Renal cortical epithelial cell (primary cell): ENCODE measurements at regions not wholly inside any gene's neighbourhood (a gene's known extent, or its start where the extent isn't known, plus 50 kb on each side); places are given as distances from the start of the nearest gene placed in this dataset.
A peak's percentile ranks its signal among the peaks of the same experiment; 100 is the strongest.

ENCODE experiments used
- DNase-seq: peaks from one replicate; pipeline ENCODE4 v3.0.0-alpha.2; 2011; ENCODE audit warnings: low read depth

DNA sequence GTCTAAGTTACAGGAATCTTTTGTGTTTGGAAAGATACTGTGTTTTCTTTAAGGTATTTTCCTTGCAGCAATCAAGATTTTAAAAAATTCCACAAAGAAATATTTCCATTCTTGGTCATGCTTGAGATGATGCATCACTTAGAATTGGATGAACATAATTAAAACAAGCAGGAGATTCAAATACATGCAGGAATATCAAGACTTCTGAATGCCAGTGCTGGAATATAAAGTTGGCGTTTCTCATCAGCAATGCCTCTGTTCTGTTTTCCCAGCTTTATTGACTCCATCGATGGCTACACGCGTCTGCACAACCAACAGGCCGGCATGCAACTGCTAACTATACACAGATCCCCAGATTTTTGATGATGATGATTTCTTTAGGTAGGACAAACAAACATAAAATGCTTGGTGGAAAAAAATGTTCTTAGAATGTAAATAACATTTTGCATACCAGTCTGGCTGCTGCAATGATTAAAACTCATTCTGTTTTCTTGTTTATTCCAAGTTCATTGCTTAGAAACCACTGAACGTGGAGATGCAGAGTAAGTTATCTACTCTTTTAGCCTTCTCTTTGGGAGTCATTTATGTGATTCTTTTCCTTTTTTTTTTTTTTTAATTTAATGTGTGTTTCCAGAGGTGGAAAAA is 91.3 kb upstream of the FAM171A1 start:
- no peak for DNase-seq

DNA sequence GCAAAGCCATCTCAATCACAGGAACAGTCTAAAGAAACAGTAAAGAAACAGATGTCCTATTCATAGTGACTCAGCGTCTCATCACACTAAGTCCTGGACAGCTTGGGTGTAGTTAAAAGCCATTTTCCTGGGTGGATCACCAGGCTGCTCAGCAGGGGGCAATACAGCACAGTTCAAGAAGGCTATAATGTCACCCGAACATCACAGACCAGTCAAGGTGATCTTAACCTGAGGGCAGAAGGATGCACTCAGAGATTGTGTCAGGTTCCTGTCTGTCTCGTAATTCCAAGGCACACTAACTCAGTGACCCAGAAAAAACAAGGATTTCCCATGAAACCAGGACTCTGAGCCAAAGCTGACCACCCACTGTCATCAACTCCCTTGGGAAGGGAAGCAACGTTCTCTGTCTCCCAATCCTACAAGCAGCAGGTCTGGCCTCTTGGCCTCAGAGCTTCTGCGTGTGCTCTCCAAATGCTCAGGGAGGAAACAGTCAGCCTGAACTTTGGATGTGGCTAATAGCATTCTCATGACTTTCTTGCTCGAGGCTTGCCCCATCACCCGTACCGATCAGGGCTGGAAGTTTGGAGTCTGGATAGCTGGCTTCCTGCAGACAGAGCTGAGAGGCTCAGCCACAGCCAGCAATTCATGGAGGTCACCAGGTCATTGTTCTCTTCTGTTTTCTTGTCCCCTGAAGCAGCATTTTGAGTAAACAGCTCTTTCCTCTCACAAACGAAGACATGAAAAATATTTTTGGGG is 90.4 kb upstream of the FAM171A1 start:
- no peak for DNase-seq

DNA sequence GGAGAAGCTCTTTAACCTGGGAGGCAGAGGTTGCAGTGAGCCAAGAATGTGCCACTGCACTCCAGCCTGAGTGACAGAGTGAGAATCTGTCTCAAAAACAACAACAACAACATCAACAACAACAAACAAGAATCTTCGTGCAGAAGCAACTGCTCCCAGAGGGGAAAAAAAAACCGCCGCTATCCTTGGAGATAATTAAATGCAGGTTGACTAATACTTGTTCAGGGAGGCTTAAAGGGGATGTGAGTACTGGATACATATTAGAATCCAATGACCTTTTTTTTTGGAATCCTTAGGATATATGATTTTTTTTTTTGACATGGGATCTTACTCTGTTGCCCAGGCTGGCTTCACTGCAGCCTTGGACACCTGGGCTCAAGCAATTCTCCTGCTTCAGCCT is 89.6 kb upstream of the FAM171A1 start:
- no peak for DNase-seq

DNA sequence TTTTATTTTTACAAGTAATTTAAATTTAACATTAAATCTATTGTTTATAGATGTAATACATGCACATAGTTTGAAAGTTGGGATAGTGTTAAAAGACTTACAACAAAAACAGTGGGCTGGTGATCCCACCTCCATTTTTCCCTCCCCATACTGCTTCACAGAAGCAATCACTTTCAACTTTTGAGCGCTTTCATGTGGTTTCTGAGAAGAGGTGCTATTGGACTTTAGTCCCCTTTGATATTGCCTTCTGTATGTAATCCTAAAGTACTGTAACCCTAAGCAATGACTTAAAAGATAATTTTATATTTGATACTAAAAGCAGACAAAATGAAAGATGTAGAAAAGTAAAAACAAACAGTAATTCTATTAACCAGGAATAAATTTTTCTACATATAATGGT is 88.1 kb upstream of the FAM171A1 start:
- no peak for DNase-seq

DNA sequence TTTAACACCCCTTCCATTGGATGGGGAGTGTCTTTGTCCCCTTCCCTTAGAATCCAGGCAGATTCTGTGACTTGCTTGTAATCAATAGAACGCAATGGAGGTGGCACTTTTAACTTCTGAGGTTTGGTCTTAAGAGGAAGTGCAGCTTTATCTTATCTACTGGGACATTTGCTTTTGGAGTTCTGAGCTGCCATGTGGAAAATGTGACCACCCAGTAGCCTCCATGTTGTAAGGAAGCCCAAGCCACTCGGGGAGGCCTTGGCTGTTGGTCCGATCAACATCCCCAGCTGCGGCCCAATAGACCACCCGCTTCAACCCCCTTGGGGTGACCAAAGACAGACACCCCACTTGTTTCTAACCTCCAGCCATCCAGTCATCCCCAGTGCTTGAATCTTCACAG is 86.3 kb upstream of the FAM171A1 start:
- DNase-seq: no peak

DNA sequence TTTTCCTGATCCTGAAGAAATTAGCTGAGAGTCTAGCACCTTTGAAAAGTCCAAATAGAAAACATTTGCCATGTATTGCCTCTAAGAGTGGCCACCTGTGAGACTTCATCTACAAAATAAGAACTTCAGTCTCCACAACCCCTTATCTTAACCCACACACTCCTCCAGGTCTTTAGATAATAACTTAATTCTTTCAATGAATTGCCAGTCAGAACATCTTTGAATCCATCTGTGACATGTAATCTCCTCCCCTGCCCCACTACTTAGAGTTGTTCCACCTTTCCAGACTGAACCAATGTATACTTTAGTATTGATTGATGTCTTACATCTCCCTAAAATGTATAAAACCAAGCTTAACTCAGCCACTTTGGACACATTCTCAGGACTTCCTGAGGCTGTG is 84.4 kb upstream of the FAM171A1 start:
- no peak for DNase-seq

DNA sequence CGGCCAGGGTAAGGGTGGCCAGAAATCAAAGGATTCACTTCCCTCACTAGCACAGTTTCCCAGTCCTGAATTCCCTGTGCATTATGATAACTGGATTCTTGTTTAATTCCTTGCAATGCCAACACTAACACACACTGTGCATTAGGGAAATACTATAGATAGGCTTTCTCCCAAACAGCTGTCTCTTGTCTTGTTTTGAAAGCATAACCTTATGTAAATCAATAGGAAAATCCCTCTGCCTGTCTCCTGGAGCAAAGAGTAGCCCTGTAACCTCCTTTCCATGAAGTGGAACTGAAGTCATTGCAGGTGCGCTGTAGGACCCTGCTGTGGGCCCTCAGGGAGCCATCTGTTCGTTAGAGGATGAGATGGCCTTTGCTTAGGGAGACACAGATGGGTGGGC is 82.8 kb upstream of the FAM171A1 start:
- DNase-seq: no peak

DNA sequence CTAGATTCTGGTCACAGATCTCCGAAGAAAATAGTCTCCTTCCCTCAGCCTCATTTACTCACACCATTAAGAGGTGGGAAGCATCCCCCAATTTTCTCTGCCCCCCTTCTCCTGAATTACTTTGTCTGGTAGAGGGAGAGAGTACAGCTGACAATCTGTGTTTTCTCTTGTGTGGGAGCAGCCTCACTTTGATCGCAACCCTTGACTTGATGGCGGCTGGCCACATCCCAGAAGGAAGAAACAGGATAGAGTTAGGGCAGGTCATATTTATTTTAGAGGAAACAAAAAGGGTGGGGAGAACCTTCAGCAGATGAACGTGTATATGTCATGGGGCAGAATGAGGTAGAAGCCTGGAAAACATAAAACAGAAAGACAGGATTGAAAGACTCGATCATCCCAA is 82.4 kb upstream of the FAM171A1 start:
- DNase-seq: no peak

DNA sequence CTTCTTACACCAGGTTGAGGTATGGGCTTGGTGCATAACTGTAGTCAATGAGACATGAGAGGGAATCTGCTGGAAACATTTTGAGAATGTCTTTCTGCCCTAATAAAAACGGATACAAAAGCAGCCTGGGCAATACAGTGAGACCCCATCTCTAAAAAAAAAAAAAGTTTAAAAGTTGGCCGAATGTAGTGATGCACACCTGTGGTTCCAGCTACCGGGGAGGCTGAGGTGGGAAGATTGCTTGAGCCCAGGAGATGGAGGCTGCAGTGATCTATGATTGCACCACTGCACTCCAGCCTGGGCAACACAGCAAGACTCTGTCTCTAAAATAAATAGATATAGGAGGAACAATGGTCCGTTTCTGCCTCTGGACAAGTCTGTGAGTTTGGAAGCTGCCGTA is 81.5 kb upstream of the FAM171A1 start:
- DNase-seq: no peak

DNA sequence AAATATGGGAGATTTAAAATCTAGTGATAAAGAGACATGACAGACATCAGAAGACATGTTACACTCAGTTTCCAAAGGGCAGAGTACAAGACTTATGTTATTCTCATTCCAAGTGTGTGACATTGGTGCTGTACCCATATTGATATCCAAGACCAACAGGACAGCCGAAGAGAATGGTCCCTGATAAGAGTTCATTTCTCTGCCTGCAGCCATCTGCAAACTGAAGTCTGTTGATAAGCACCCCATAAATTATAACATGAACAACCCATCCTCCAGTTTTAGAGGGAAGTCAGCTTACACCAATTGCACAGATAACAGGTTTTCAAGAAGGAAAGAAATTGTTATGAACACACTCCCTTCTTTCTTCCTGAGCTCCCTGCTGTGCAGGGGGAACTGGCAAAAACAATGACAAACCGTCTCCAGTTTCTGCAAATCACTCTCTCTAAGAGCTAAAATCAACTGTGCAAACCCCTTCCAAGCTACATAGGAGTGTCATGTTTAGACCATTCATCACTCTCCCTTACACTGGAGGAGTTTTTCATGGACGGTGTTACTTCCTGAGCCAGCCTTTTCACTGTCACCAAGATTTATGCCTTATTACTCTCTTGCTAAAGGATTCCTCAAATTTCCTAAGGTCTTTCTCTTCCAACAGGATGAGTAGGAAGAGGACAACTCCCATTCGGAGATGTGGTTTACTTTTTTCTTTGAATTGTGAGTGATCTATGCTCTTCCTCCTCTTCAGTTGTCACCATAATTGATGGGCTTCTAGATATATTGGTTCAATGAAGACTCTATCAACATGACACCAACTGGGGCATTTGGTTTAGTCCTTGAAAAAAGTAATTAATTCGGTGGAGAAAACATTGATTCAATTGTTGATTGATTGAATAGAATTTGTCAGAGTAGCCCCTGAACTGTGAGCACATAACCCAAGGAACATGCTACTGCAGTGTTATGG is 80.3 kb upstream of the FAM171A1 start:
- no peak for DNase-seq

DNA sequence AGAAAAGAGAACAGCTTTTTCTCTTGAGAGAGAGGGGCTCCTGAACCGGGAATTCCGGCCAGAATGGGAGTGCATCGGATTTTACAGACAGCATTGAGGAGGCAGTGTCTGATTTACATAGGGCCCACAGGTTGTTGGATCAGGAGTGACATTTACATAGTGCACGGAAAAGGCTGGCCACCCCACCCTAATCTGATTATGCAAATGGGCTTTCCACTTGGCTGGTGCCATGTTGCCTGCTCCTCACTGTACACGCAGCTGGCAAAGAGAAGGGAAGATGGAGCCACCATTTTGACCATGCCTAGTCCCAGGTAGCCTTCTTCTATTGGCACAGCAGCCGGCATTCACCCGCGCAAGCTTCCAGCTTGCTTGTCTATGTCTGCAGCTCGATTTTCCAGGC is 77.5 kb upstream of the FAM171A1 start:
- DNase-seq: no peak

DNA sequence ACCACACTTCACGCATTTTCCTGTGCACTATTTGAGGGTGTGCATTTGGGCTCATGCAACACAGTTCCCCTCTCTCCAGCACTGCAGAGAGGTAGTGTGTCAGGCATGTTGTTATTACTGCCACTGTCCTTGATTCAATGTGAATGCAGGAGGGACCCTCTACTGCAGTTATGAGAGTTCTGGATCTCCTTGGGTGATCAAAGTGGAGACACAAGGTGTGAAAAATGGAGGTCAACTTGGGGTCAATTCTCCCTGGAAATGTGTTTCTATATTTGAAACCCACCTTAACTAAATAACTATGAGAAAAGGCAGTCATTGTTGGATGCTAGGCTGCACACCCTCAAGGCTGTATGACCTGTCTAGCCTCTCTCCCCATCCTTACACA is 73.9 kb upstream of the FAM171A1 start:
- DNase-seq: no peak

DNA sequence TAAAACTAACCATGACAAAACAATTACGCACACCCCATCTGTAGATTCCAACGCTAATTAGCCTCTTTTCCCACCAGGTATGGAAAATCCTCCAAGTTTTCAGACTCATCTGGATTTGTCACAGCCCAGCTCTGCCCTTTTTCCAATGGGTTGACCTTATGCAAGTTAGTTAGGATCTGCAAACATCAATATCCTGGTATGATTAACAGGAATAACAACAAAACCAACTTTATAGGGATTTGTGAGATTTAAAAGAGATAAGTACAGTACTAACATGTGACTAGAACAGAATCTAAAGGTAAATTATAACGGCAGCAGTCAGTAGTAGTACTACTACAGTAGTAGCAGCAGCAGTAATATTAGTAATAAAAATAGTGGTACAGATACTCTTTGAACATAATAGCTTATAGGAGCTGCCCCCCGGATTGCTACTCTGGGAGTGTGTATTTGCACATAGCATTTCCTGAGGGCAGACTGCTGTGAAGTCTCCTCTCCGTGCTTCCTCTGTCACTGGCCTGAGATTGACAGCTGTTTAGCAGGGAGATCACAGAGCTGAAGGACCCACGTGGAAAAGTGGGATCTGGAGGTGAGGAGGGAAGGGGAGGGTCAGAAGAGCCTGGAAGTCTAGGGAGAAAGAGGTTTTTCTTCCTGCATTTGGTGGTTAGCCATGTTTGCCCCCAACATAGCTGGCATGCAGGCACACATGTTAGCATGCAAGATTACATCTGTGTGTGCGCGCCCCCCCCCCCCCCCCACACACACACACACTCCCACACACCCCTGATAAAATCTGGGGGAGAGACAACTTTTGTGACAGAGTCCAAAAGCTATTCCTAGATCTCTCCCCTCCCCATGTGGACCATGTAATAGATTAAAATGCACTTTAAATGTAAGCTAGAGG is 73.3 kb upstream of the FAM171A1 start:
- DNase-seq: no peak

DNA sequence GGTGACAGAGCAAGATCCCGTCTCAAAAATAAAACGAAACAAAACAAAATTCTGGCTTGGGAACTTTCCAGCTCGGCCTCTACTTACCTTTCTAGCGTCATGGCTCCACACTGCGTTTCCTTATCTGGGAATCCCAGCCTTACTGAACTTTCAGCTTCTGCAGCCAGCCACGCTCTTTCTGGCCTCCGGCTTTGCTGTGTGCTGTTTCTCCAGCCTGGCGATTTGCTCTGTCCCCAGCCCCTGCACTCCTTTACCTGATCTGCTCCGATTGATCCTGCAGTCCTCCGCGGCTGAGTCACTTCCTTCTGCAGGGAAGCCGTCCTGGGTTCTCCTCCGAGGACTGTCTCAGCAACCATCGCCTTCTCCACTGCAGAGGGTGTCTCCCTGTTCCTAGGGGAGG is 71.0 kb upstream of the FAM171A1 start:
- DNase-seq: no peak

DNA sequence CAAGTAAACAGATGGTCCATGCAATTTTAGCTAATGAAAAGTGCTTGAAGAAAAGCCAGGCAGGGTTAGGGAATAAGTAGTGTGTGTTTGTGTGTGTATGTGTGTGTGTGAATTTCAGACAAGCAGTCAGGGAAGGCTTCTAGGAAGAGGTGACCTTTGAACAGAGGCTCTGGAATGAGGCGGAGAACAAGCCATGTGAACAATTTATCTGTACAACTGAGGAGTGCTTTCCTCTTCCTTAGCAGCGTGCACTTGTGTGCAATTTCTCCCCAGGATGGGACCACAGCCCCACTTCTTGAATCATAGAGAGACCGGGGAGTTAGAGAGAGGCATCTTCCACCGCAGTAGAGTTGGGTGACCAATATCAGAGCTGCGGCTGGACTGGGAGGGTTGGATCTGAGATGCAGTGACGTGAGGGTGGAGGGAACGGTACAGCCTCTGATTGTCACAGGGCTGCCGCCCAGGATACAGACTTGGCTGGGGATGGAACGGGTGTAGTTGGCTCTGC is 69.2 kb upstream of the FAM171A1 start:
- DNase-seq: no peak

DNA sequence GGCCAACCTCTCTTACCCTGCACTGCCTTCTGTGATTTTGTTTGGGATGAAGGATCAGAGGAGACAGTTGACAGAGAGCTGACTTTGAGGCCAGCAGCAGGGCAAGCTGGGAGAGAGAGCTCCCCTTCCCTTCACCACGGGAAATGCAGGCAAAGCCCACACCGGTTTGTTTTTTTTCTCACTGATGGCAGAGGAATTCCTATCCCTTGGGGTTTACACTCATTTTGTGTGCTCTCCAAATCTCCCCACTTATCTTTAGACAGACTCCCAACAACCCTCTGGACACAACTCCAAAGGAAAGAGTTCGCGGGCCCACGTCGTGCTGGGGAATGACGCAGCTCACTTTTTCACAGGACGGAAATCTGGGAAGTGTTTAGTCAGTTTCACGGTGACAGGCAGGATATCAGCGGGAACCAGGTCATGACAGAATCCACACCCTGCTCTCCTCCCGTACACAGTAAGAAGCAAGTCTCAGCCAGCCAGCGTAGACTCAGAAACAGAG is 68.3 kb upstream of the FAM171A1 start:
- peak; percentile 18 for DNase-seq

DNA sequence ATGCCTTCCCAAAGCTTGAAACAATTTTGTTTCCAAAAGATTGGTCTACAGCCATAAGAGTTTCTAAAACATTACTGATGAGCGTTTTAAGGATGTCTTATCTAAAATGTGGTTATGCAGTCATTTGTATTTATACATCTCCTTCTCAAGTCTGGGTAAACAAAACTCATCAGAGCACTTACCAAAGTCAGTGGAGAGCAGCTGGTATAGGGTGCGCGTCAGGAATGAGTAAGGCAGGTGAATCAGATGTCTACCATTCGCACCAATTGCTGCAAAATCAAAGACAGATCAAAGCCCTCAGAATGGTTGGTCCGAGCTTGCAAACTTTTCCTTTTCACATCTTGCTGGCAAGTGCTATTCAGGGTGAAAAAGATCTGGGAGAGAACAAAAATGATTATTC is 65.6 kb upstream of the FAM171A1 start:
- DNase-seq: no peak

DNA sequence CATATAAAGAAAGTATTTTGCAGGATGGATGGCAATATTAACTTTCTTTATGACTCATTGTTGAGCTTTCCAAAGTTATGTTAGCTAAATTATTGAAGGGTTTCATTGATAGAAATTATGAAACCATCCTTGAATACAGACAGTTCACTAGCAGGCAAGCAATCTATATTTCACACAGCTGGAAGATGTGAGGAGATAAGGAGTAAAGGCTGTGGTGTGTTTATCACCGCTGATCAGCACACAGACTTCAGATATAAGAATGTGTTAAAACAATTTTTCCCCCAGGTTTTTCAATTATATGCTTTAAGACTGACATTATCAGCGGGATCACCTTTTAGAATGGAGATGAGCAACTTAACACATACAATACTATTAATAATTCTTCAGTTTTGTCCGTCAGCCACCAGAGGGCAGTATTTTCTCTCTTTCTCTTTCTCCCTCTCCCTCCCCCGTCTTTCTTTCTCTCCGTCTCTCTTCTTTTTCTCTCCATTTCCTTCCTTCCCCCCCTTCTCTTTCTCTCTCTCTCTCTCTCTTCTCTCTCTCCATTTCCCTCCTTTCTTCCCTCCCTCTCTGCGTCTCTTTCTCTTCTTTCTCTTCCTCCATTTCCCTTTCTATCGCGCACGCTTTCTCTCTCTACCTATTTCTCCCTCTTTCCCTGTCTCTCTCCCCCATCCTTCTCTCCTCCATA is 62.9 kb upstream of the FAM171A1 start:
- DNase-seq: peak; percentile 40

DNA sequence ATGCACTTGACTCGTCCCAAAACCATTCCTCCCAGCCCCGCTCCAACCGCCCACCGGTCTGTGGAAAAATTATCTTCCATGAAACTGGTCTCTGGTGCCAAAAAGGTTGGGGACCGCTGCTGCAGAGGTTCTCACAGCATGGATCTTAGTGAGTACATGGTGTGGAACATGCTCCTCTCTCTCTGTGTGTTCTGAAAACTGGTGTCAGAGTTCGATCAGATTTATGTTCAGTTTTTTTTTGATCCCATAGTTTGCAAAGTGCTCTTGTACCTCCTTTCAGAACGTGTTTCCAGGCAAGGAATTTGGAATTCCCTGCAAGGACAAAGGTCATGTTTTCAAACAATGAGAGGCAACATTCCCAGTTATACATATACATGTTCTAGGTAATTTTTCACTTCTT is 61.2 kb upstream of the FAM171A1 start:
- DNase-seq: no peak

DNA sequence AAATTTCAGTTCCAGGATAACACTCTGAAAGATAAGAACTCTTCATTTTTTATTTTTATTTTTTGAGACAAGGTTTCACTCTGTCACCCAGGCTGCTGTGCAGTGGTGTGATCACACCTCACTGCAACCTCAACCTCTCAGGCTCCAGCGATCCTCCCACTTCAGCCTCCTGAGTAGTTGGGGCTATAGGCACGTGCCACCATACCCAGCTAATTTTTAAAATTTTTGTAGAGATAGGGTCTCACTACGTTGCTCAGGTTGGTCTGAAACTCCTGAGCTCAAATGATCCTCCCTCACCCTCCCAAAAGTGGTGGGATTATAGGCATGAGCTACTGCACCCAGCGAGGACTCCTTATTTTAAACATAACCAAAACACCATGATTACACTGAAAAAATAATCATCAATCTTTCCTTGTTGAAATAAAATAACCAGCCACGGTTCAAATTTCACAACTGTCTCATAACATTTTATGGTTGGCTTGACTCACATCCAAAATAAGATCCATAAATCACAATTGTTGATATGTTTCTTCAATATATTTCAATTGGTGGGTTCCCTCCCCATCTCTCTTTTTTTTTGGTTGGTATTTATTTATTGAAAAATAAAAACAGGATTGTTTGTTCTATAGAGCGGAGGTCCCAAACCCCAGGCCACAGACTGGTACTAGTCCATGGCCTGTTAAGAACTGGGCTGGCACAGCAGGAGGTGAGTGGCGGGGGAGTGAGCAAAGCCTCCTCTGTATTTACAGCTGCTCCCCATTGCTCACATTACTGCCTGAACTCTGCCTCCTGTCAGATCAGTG is 60.1 kb upstream of the FAM171A1 start:
- no peak for DNase-seq
